ENCODE measurements at regions not wholly inside any gene's neighbourhood (a gene's known extent, or its start where the extent isn't known, plus 50 kb on each side); places are given as distances from the start of the nearest gene placed in this dataset.
"Not testable (repeated sequence)": the region's sequence is repeated elsewhere in the genome, so short reads cannot be mapped to it uniquely, and the experiment has no call there.

- not testable (repeated sequence) for H3K9ac ChIP-seq (ENCODE audit: low read depth in 1 of 3, low read length in 3 of 3); H3K4me1 ChIP-seq (ENCODE audit: control insufficient read depth in 3 of 3, insufficient read depth in 3 of 3, low read length in 3 of 3); H3K9me3 ChIP-seq (ENCODE audit: control insufficient read depth in 3 of 3, low read length in 3 of 3); H3K4me3 ChIP-seq (ENCODE audit: low read length in 3 of 3); H3K27me3 ChIP-seq (ENCODE audit: control insufficient read depth in 3 of 3, insufficient read depth in 3 of 3, low read length in 3 of 3); H3K36me3 ChIP-seq (ENCODE audit: control insufficient read depth in 3 of 3, insufficient read depth in 3 of 3, low read length in 3 of 3); H3K27ac ChIP-seq (ENCODE audit: low read depth, low read length)
These were observed 101.3 kb upstream of the FOXQ1 start for GRCh38 chr6:1210631-1211030.

GRCh38 chr6:1208876-1209275 lies 103.0 kb upstream of the FOXQ1 start:
- peaks cover 0 to 4% (median 4%) of the 10 kb centered on the region in 3 donors for H3K27me3 ChIP-seq (ENCODE audit: control insufficient read depth in 3 of 3, insufficient read depth in 3 of 3, low read length in 3 of 3)
- H3K27ac ChIP-seq (ENCODE audit: low read depth, low read length) = no peak overlapping the region
- no peaks in the 10 kb centered on the region for H3K36me3 ChIP-seq (ENCODE audit: control insufficient read depth in 3 of 3, insufficient read depth in 3 of 3, low read length in 3 of 3)
- H3K9me3 ChIP-seq (ENCODE audit: control insufficient read depth in 3 of 3, low read length in 3 of 3) = no peaks in the 10 kb centered on the region
- H3K4me1 ChIP-seq (ENCODE audit: control insufficient read depth in 3 of 3, insufficient read depth in 3 of 3, low read length in 3 of 3) = no peaks in the 10 kb centered on the region
- no peak overlapping the region for H3K9ac ChIP-seq (ENCODE audit: low read depth in 1 of 3, low read length in 3 of 3)
- no peak overlapping the region for H3K4me3 ChIP-seq (ENCODE audit: low read length in 3 of 3)

- Histone ChIP-seq H3K9me3 (ENCODE audit: control insufficient read depth in 3 of 3, low read length in 3 of 3) (no peaks in the 10 kb centered on the region), H3K4me3 (ENCODE audit: low read length in 3 of 3) (no peak overlapping the region), H3K9ac (ENCODE audit: low read depth in 1 of 3, low read length in 3 of 3) (no peak overlapping the region), H3K4me1 (ENCODE audit: control insufficient read depth in 3 of 3, insufficient read depth in 3 of 3, low read length in 3 of 3) (no peaks in the 10 kb centered on the region), H3K27ac (ENCODE audit: low read depth, low read length) (no peak overlapping the region), H3K27me3 (ENCODE audit: control insufficient read depth in 3 of 3, insufficient read depth in 3 of 3, low read length in 3 of 3) (peaks cover 0 to 8% (median 0%) of the 10 kb centered on the region in 3 donors), H3K36me3 (ENCODE audit: control insufficient read depth in 3 of 3, insufficient read depth in 3 of 3, low read length in 3 of 3) (no peaks in the 10 kb centered on the region)
These were observed 108.4 kb upstream of the FOXQ1 start for GRCh38 chr6:1203546-1203945.

- Histone ChIP-seq H3K4me1 (ENCODE audit: control insufficient read depth in 3 of 3, insufficient read depth in 3 of 3, low read length in 3 of 3) (no peaks in the 10 kb centered on the region), H3K9ac (ENCODE audit: low read depth in 1 of 3, low read length in 3 of 3) (no peak overlapping the region), H3K27ac (ENCODE audit: low read depth, low read length) (no peak overlapping the region), H3K36me3 (ENCODE audit: control insufficient read depth in 3 of 3, insufficient read depth in 3 of 3, low read length in 3 of 3) (no peaks in the 10 kb centered on the region), H3K27me3 (ENCODE audit: control insufficient read depth in 3 of 3, insufficient read depth in 3 of 3, low read length in 3 of 3) (peaks cover 0 to 8% (median 0%) of the 10 kb centered on the region in 3 donors), H3K4me3 (ENCODE audit: low read length in 3 of 3) (no peak overlapping the region), H3K9me3 (ENCODE audit: control insufficient read depth in 3 of 3, low read length in 3 of 3) (no peaks in the 10 kb centered on the region)
These were observed 109.7 kb upstream of the FOXQ1 start for GRCh38 chr6:1202201-1202600.

GRCh38 chr6:1201547-1202200 lies 110.2 kb upstream of the FOXQ1 start:
- Histone ChIP-seq H3K36me3 (ENCODE audit: control insufficient read depth in 3 of 3, insufficient read depth in 3 of 3, low read length in 3 of 3) (no peaks in the 10 kb centered on the region), H3K4me1 (ENCODE audit: control insufficient read depth in 3 of 3, insufficient read depth in 3 of 3, low read length in 3 of 3) (no peaks in the 10 kb centered on the region), H3K4me3 (ENCODE audit: low read length in 3 of 3) (no peak overlapping the region), H3K9me3 (ENCODE audit: control insufficient read depth in 3 of 3, low read length in 3 of 3) (no peaks in the 10 kb centered on the region), H3K9ac (ENCODE audit: low read depth in 1 of 3, low read length in 3 of 3) (no peak overlapping the region), H3K27me3 (ENCODE audit: control insufficient read depth in 3 of 3, insufficient read depth in 3 of 3, low read length in 3 of 3) (peaks cover 0 to 8% (median 0%) of the 10 kb centered on the region in 3 donors), H3K27ac (ENCODE audit: low read depth, low read length) (no peak overlapping the region)

GRCh38 chr6:1200409-1201101 lies 111.3 kb upstream of the FOXQ1 start:
- Histone ChIP-seq H3K4me3 (ENCODE audit: low read length in 3 of 3) (no peak overlapping the region), H3K36me3 (ENCODE audit: control insufficient read depth in 3 of 3, insufficient read depth in 3 of 3, low read length in 3 of 3) (no peaks in the 10 kb centered on the region), H3K9me3 (ENCODE audit: control insufficient read depth in 3 of 3, low read length in 3 of 3) (peaks cover 0 to 4% (median 0%) of the 10 kb centered on the region in 3 donors), H3K9ac (ENCODE audit: low read depth in 1 of 3, low read length in 3 of 3) (no peak overlapping the region), H3K27ac (ENCODE audit: low read depth, low read length) (no peak overlapping the region), H3K4me1 (ENCODE audit: control insufficient read depth in 3 of 3, insufficient read depth in 3 of 3, low read length in 3 of 3) (no peaks in the 10 kb centered on the region), H3K27me3 (ENCODE audit: control insufficient read depth in 3 of 3, insufficient read depth in 3 of 3, low read length in 3 of 3) (peaks cover 0 to 4% (median 0%) of the 10 kb centered on the region in 3 donors)

- Histone ChIP-seq H3K9me3 (ENCODE audit: control insufficient read depth in 3 of 3, low read length in 3 of 3) (peaks cover 0 to 7% (median 0%) of the 10 kb centered on the region in 3 donors), H3K36me3 (ENCODE audit: control insufficient read depth in 3 of 3, insufficient read depth in 3 of 3, low read length in 3 of 3) (no peaks in the 10 kb centered on the region), H3K4me1 (ENCODE audit: control insufficient read depth in 3 of 3, insufficient read depth in 3 of 3, low read length in 3 of 3) (no peaks in the 10 kb centered on the region), H3K27me3 (ENCODE audit: control insufficient read depth in 3 of 3, insufficient read depth in 3 of 3, low read length in 3 of 3) (peaks cover 0 to 4% (median 0%) of the 10 kb centered on the region in 3 donors), H3K4me3 (ENCODE audit: low read length in 3 of 3) (no peak overlapping the region), H3K27ac (ENCODE audit: low read depth, low read length) (no peak overlapping the region), H3K9ac (ENCODE audit: low read depth in 1 of 3, low read length in 3 of 3) (no peak overlapping the region)
These were observed 111.9 kb upstream of the FOXQ1 start for GRCh38 chr6:1200081-1200408.

- Histone ChIP-seq H3K36me3 (ENCODE audit: control insufficient read depth in 3 of 3, insufficient read depth in 3 of 3, low read length in 3 of 3) (no peaks in the 10 kb centered on the region), H3K4me1 (ENCODE audit: control insufficient read depth in 3 of 3, insufficient read depth in 3 of 3, low read length in 3 of 3) (no peaks in the 10 kb centered on the region), H3K27me3 (ENCODE audit: control insufficient read depth in 3 of 3, insufficient read depth in 3 of 3, low read length in 3 of 3) (peaks cover 0 to 9% (median 0%) of the 10 kb centered on the region in 3 donors), H3K27ac (ENCODE audit: low read depth, low read length) (no peak overlapping the region), H3K4me3 (ENCODE audit: low read length in 3 of 3) (no peak overlapping the region), H3K9ac (ENCODE audit: low read depth in 1 of 3, low read length in 3 of 3) (no peak overlapping the region), H3K9me3 (ENCODE audit: control insufficient read depth in 3 of 3, low read length in 3 of 3) (peaks cover 0 to 7% (median 0%) of the 10 kb centered on the region in 3 donors)
These were observed 114.6 kb upstream of the FOXQ1 start for GRCh38 chr6:1197309-1197708.

- H3K9me3 ChIP-seq (ENCODE audit: control insufficient read depth in 3 of 3, low read length in 3 of 3) = peaks cover 0 to 7% (median 0%) of the 10 kb centered on the region in 3 donors
- no peak overlapping the region for H3K4me3 ChIP-seq (ENCODE audit: low read length in 3 of 3)
- no peak overlapping the region for H3K9ac ChIP-seq (ENCODE audit: low read depth in 1 of 3, low read length in 3 of 3)
- no peak overlapping the region for H3K27ac ChIP-seq (ENCODE audit: low read depth, low read length)
- H3K36me3 ChIP-seq (ENCODE audit: control insufficient read depth in 3 of 3, insufficient read depth in 3 of 3, low read length in 3 of 3) = no peaks in the 10 kb centered on the region
- H3K4me1 ChIP-seq (ENCODE audit: control insufficient read depth in 3 of 3, insufficient read depth in 3 of 3, low read length in 3 of 3) = no peaks in the 10 kb centered on the region
- peaks cover 0 to 14% (median 0%) of the 10 kb centered on the region in 3 donors for H3K27me3 ChIP-seq (ENCODE audit: control insufficient read depth in 3 of 3, insufficient read depth in 3 of 3, low read length in 3 of 3)
These were observed 120.7 kb upstream of the FOXQ1 start for GRCh38 chr6:1191141-1191630.

DNA sequence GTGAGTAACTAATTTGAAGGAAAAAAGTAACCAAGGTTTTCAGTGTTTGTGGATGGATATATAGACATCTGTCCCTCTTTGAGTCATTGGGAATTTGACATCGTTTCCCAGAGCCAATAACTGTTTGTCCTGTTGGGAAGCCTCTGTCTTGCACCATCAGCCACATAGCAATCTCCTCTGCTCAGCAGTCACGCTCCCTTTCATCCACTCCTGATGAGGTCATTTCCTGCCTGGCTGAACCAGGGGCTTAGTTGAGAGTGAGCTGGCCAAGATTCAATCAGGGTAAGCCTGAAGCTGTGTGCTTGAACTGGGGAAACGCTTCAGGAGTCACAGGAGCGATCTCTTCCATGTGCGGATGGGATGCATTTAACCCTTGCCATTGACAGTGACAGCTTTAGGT lies 121.5 kb upstream of the FOXQ1 start:
- Histone ChIP-seq H3K27me3 (ENCODE audit: control insufficient read depth in 3 of 3, insufficient read depth in 3 of 3, low read length in 3 of 3) (peaks cover 0 to 17% (median 0%) of the 10 kb centered on the region in 3 donors), H3K36me3 (ENCODE audit: control insufficient read depth in 3 of 3, insufficient read depth in 3 of 3, low read length in 3 of 3) (no peaks in the 10 kb centered on the region), H3K27ac (ENCODE audit: low read depth, low read length) (no peak overlapping the region), H3K9me3 (ENCODE audit: control insufficient read depth in 3 of 3, low read length in 3 of 3) (peaks cover 0 to 2% (median 0%) of the 10 kb centered on the region in 3 donors), H3K4me3 (ENCODE audit: low read length in 3 of 3) (no peak overlapping the region), H3K9ac (ENCODE audit: low read depth in 1 of 3, low read length in 3 of 3) (no peak overlapping the region), H3K4me1 (ENCODE audit: control insufficient read depth in 3 of 3, insufficient read depth in 3 of 3, low read length in 3 of 3) (no peaks in the 10 kb centered on the region)

Measured in skeletal muscle tissue (tissue), 3 donors.